Dedifferentiated amniotic fluid mesenchymal stem cell (primary cell): ENCODE measurements at regions not wholly inside any gene's neighbourhood (a gene's known extent, or its start where the extent isn't known, plus 50 kb on each side); places are given as distances from the start of the nearest gene placed in this dataset.
"Not testable (repeated sequence)": the region's sequence is repeated elsewhere in the genome, so short reads cannot be mapped to it uniquely, and the experiment has no call there.

Source experiments
- DNase-seq: peaks from one replicate; pipeline ENCODE4 v3.0.0-alpha.2; 2016; ENCODE audit errors: extremely low spot score

- no peak for DNase-seq
Measured at GRCh38 chr17:77795685-77796084, 162.8 kb upstream of the TNRC6C start.

GRCh38 chr17:77796176-77796860 lies 162.2 kb upstream of the TNRC6C start:
- peak; percentile 52 for DNase-seq

- DNase-seq = no peak
Measured at GRCh38 chr17:77798031-77798430, 160.5 kb upstream of the TNRC6C start.

- no peak for DNase-seq
Measured at GRCh38 chr17:77798481-77798880, 160.0 kb upstream of the TNRC6C start.

GRCh38 chr17:77800816-77801215 lies 157.7 kb upstream of the TNRC6C start:
- no peak for DNase-seq

- no peak for DNase-seq
Measured at GRCh38 chr17:77801545-77802332, 156.8 kb upstream of the TNRC6C start.

GRCh38 chr17:77802333-77802615 lies 156.2 kb upstream of the TNRC6C start:
- no peak for DNase-seq

- DNase-seq = no peak
Measured at GRCh38 chr17:77802811-77803220, 155.7 kb upstream of the TNRC6C start.

- DNase-seq = no peak
Measured at GRCh38 chr17:77803726-77804125, 154.8 kb upstream of the TNRC6C start.

GRCh38 chr17:77804796-77805426 lies 153.6 kb upstream of the TNRC6C start:
- no peak for DNase-seq

GRCh38 chr17:77805970-77806369 lies 152.5 kb upstream of the TNRC6C start:
- DNase-seq = not testable (repeated sequence)

- DNase-seq = no peak
Measured at GRCh38 chr17:77807051-77807745, 151.3 kb upstream of the TNRC6C start.

GRCh38 chr17:77807746-77808441 lies 150.6 kb upstream of the TNRC6C start:
- DNase-seq = no peak

GRCh38 chr17:77808686-77809425 lies 149.6 kb upstream of the TNRC6C start:
- no peak for DNase-seq

- DNase-seq = no peak
Measured at GRCh38 chr17:77809814-77810213, 148.7 kb upstream of the TNRC6C start.

GRCh38 chr17:77810536-77810935 lies 148.0 kb upstream of the TNRC6C start:
- peak; percentile 62 for DNase-seq

GRCh38 chr17:77811521-77811920 lies 147.0 kb upstream of the TNRC6C start:
- DNase-seq = no peak

- no peak for DNase-seq
Measured at GRCh38 chr17:77814091-77814772, 144.3 kb upstream of the TNRC6C start.

- DNase-seq = no peak
Measured at GRCh38 chr17:77815127-77815905, 143.2 kb upstream of the TNRC6C start.

GRCh38 chr17:77817953-77818352 lies 140.6 kb upstream of the TNRC6C start:
- no peak for DNase-seq
